GM11168 (cell line): ENCODE measurements at regions not wholly inside any gene's neighbourhood (a gene's known extent, or its start where the extent isn't known, plus 50 kb on each side); places are given as distances from the start of the nearest gene placed in this dataset.

Source experiments
- in situ Hi-C: fragments of 300-500 bp; cut with MboI; formaldehyde crosslinking; loops from one replicate; pipeline ENCODE4 v1.12.0; 2022; ENCODE audit warnings: low sequenced_read_pairs; ENCODE audit not compliant: unreplicated experiment

GRCh38 chr5:5788793-5789192 is 366.3 kb downstream of the ICE1 start:
- in situ Hi-C loops, result no loop called here

GRCh38 chr5:5787373-5787772 is 364.9 kb downstream of the ICE1 start:
- in situ Hi-C loops, result no loop called here

- in situ Hi-C loops, result no loop called here
Observed at GRCh38 chr5:5784101-5784500, 361.6 kb downstream of the ICE1 start.

- in situ Hi-C loops, result no loop called here
Observed at GRCh38 chr5:5783021-5783420, 360.5 kb downstream of the ICE1 start.

GRCh38 chr5:5782402-5782801 is 359.9 kb downstream of the ICE1 start:
- in situ Hi-C loops, result no loop called here

GRCh38 chr5:5781335-5781734 is 358.9 kb downstream of the ICE1 start:
- in situ Hi-C loops, result no loop called here

GRCh38 chr5:5780253-5780652 is 357.8 kb downstream of the ICE1 start:
- in situ Hi-C loops, result no loop called here

- in situ Hi-C loops, result no loop called here
Observed at GRCh38 chr5:5777013-5777412, 354.5 kb downstream of the ICE1 start.

- in situ Hi-C loops, result no loop called here
Observed at GRCh38 chr5:5772202-5772601, 349.7 kb downstream of the ICE1 start.

- in situ Hi-C loops, result no loop called here
Observed at GRCh38 chr5:5770825-5771224, 348.3 kb downstream of the ICE1 start.

GRCh38 chr5:5767286-5767928 is 344.9 kb downstream of the ICE1 start:
- in situ Hi-C loops, result no loop called here

GRCh38 chr5:5765066-5765850 is 342.8 kb downstream of the ICE1 start:
- in situ Hi-C loops, result no loop called here

GRCh38 chr5:5764246-5764645 is 341.8 kb downstream of the ICE1 start:
- in situ Hi-C loops, result no loop called here

- in situ Hi-C loops, result no loop called here
Observed at GRCh38 chr5:5756762-5757161, 334.3 kb downstream of the ICE1 start.

- in situ Hi-C loops, result no loop called here
Observed at GRCh38 chr5:5755888-5756287, 333.4 kb downstream of the ICE1 start.

- in situ Hi-C loops, result no loop called here
Observed at GRCh38 chr5:5752844-5753243, 330.4 kb downstream of the ICE1 start.

- in situ Hi-C loops, result no loop called here
Observed at GRCh38 chr5:5751987-5752386, 329.5 kb downstream of the ICE1 start.

- in situ Hi-C loops, result no loop called here
Observed at GRCh38 chr5:5751498-5751897, 329.0 kb downstream of the ICE1 start.

- in situ Hi-C loops, result loop anchor here (25.0 kb wide), 1 partner anchor 604 kb away; the partner anchor contains the start of gene ADAMTS16
Observed at GRCh38 chr5:5741418-5741817, 318.9 kb downstream of the ICE1 start.

GRCh38 chr5:5739490-5739945 is 317.0 kb downstream of the ICE1 start:
- in situ Hi-C loops, result loop anchor here (25.0 kb wide), 1 partner anchor 602 kb away; the partner anchor contains the start of gene ADAMTS16

GRCh38 chr5:5738797-5739489 is 316.5 kb downstream of the ICE1 start:
- in situ Hi-C loops, result loop anchor here (25.0 kb wide), 1 partner anchor 602 kb away; the partner anchor contains the start of gene ADAMTS16
